ENCODE measurements at regions not wholly inside any gene's neighbourhood (a gene's known extent, or its start where the extent isn't known, plus 50 kb on each side); places are given as distances from the start of the nearest gene placed in this dataset.

DNA sequence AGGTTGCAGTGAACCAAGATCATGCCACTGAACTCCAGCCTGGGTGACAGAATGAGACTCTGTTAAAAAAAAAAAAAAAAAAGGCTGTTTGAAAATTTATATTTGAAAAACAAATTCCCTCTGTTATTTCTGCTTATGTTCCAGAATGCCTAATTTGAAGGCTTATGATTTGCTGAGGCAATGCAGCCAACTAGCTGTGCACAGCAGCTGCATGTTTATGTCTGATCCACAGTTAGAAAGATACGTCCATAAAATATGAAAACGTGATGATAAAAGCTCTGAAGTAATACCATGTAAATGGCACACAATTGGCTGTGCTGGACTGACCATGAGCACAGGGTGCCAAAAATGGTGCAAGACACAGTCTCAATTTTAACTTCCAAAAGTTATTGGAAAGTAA is 453.2 kb downstream of the TUSC1 start:
- no peak overlapping the region for H3K4me3 ChIP-seq (ENCODE audit: low read depth, low read length)
- TF ChIP-seq, protein P1, sequence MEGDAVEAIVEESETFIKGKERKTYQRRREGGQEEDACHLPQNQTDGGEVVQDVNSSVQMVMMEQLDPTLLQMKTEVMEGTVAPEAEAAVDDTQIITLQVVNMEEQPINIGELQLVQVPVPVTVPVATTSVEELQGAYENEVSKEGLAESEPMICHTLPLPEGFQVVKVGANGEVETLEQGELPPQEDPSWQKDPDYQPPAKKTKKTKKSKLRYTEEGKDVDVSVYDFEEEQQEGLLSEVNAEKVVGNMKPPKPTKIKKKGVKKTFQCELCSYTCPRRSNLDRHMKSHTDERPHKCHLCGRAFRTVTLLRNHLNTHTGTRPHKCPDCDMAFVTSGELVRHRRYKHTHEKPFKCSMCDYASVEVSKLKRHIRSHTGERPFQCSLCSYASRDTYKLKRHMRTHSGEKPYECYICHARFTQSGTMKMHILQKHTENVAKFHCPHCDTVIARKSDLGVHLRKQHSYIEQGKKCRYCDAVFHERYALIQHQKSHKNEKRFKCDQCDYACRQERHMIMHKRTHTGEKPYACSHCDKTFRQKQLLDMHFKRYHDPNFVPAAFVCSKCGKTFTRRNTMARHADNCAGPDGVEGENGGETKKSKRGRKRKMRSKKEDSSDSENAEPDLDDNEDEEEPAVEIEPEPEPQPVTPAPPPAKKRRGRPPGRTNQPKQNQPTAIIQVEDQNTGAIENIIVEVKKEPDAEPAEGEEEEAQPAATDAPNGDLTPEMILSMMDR (IDR thresholded peaks at IDR 0.05; ENCODE audit: insufficient read depth, low read depth, low read length, missing control alignments) = no peak
- DNase-seq (ENCODE audit: low read depth) = no peak

DNA sequence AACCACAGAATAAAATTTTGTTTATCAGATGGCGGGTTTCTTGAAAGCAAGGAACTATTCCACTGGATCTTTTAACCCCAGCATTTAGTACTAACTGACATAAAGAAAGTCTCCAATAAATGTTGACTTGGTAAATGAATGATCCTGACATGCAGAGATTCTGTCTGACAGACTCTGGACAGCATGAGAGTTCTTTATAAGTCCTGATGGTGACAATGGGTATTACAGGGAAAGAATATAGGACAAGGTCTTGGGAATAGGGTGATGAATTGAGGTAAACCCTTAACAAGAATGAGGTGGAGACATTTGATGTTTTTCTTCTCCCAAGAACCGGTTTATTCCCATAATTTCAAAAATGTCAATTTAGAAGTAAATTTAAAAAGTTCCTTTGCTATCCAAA is 453.9 kb downstream of the TUSC1 start:
- DNase-seq (ENCODE audit: low read depth) = no peak
- H3K4me3 ChIP-seq (ENCODE audit: low read depth, low read length) = no peak overlapping the region
- TF ChIP-seq, protein P1 (IDR thresholded peaks at IDR 0.05; ENCODE audit: insufficient read depth, low read depth, low read length, missing control alignments) = no peak

DNA sequence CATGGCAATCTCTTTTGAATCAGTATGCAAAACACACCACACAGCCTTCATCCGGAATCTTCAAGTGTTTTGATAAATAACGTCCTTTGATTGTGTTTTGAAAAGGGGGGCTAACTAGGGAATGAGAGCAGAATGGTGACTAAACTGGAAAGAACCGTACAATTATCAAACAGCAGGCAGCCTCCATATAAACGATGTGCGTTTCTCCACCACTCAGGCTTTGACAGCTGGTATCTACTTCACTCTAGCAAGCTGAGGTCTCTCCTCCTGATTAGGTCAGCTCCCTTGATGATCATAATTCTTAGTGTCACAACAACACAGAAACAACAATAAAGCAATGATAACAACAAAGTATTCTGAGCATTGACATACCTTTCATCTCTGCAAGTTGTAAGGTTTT is 465.9 kb downstream of the TUSC1 start:
- TF ChIP-seq, protein P1 (IDR thresholded peaks at IDR 0.05; ENCODE audit: insufficient read depth, low read depth, low read length, missing control alignments) = no peak
- H3K4me3 ChIP-seq (ENCODE audit: low read depth, low read length) = no peak overlapping the region
- no peak for DNase-seq (ENCODE audit: low read depth)

DNA sequence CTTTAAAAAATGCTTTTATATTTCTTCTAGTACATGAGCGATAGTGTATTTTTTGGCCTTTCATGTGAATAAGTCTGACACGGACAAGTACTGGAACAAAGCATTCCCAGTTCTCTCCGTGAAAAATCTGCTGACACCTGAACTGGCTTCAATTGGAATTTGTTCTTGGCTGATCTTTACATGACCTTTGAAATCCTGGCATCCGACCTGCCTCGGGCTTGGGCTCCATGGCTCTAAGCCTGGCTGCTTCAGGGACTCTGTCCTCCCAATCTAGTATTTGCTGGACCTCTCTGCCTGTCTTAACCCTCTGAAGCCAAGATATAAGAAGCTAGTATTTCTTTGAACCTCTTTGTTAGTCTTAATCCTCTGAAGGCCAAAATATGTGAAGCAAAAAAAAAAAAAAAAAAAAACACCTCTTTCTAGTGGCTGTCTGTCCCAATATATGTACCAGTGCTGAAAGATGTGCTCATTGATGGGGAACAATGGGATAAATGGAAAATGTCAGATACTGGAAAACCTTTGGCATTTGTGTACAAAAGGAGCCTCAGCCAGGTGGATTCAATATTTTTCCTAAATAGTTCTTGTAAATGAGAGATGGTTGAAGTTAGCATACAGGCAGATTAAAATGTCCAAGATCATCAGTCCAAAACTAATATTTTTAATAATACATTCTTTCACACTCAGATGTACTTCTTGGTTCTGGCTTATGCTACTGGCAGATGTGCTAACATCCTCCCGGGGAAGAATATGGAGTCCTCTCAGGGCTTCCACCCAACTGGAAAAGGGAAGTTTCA is 470.6 kb downstream of the TUSC1 start:
- DNase-seq (ENCODE audit: low read depth) = no peak
- H3K4me3 ChIP-seq (ENCODE audit: low read depth, low read length) = no peak overlapping the region
- TF ChIP-seq, protein P1 (IDR thresholded peaks at IDR 0.05; ENCODE audit: insufficient read depth, low read depth, low read length, missing control alignments) = no peak

DNA sequence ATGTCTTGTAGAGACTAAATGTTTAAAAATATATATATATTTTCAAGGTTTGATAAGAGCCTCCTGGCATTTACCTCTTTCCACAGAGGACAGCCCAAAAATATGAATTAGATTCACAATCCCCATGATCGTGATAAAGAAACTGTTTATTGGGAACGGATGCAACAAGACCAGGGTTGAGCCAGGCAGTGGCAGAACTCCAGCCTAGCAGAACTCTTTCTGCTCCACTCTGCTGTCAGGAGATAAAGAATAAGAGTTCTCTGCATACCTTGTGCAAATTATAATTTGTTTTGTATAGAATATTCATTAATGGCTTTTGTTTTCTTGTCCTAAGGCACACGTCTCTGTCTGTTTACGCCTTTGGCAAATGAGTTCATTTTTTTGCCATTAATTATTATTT is 472.2 kb downstream of the TUSC1 start:
- TF ChIP-seq, protein P1 (IDR thresholded peaks at IDR 0.05; ENCODE audit: insufficient read depth, low read depth, low read length, missing control alignments) = no peak
- DNase-seq (ENCODE audit: low read depth) = no peak
- H3K4me3 ChIP-seq (ENCODE audit: low read depth, low read length) = no peak overlapping the region

DNA sequence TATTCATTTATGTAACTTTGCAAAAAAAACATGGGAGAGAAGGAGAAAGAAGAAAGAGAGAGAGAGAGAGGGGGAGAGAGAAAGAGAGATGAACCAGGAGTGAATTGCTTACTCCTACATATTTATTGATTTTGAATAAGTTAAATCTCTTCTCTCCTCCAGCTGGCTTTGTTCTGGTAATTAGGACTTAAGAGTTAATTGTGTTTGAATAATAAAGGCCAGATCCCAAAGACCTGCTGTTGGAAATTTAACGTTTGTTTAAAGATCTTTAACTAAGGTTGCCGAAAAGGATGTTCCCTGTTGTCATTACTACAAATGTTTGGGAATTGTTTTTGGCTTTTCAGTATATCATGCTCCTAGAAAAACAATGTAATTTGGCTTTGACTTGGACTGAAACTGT is 473.0 kb downstream of the TUSC1 start:
- TF ChIP-seq, protein P1 (IDR thresholded peaks at IDR 0.05; ENCODE audit: insufficient read depth, low read depth, low read length, missing control alignments) = no peak
- no peak overlapping the region for H3K4me3 ChIP-seq (ENCODE audit: low read depth, low read length)
- no peak for DNase-seq (ENCODE audit: low read depth)

DNA sequence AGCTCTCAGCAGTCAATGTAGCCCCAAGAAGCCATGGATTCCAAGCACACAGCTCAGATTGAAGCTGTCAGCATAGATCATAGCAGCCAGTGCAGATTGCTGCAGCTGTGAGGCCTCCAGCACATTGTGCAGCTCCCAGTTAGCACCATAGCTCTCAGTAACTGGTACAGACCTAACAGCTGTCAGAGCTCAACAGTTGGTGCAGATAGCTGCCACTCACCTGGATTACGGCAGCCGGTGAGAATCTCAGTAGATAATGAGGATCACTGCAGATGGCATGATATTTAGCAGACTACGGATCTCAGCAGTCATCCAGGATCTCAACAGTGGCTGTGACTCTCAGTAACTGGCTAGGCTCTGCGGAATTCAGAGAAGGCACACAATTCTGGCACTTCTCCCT is 500.4 kb downstream of the TUSC1 start:
- TF ChIP-seq, protein P1 (IDR thresholded peaks at IDR 0.05; ENCODE audit: insufficient read depth, low read depth, low read length, missing control alignments) = no peak
- DNase-seq (ENCODE audit: low read depth) = no peak

More for the DNA sequence above, 500.4 kb downstream of the TUSC1 start:
- H3K4me3 ChIP-seq (ENCODE audit: low read depth, low read length) = no peak overlapping the region

Data from GM12865 (cell line).